ENCODE measurements at regions not wholly inside any gene's neighbourhood (a gene's known extent, or its start where the extent isn't known, plus 50 kb on each side); places are given as distances from the start of the nearest gene placed in this dataset.
"Not testable (repeated sequence)": the region's sequence is repeated elsewhere in the genome, so short reads cannot be mapped to it uniquely, and the experiment has no call there.

DNA sequence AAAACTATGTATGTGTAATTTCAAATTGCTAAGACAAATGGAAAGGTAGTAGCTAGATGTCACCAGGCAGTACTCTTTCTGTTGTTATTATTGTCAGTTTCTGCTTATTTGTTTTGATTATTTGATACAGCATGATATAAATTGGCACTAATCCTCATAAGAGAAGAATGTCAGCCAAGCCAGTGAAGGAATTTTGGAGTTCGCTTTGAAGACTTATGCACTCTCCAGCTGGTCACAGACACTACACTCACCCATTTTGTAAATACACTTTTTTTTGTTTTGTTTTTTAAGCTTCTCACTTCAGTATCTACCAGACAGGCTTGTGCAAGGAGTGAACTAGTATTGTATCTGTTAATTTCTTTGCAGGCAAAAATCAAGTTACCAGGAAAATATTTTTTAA lies 180.2 kb upstream of the TTC14 start:
- no peaks in the 10 kb centered on the region for H4K20me1 ChIP-seq (ENCODE audit: control insufficient read depth, extremely low read depth, insufficient read depth, low read length)
- no peak overlapping the region for H2AFZ ChIP-seq (ENCODE audit: low read length)
- H3K27ac ChIP-seq (ENCODE audit: insufficient read depth, low read length), result no peak overlapping the region
- H3K79me2 ChIP-seq (ENCODE audit: control insufficient read depth, insufficient read depth, low read length), result no peaks in the 10 kb centered on the region
- no peaks in the 10 kb centered on the region for H3K9me3 ChIP-seq (ENCODE audit: control insufficient read depth, insufficient read depth, low read depth, low read length)
- no peak for TF ChIP-seq EZH2 (IDR thresholded peaks at IDR 0.05; ENCODE audit: low read length, missing control alignments)
- TF ChIP-seq, protein P1, sequence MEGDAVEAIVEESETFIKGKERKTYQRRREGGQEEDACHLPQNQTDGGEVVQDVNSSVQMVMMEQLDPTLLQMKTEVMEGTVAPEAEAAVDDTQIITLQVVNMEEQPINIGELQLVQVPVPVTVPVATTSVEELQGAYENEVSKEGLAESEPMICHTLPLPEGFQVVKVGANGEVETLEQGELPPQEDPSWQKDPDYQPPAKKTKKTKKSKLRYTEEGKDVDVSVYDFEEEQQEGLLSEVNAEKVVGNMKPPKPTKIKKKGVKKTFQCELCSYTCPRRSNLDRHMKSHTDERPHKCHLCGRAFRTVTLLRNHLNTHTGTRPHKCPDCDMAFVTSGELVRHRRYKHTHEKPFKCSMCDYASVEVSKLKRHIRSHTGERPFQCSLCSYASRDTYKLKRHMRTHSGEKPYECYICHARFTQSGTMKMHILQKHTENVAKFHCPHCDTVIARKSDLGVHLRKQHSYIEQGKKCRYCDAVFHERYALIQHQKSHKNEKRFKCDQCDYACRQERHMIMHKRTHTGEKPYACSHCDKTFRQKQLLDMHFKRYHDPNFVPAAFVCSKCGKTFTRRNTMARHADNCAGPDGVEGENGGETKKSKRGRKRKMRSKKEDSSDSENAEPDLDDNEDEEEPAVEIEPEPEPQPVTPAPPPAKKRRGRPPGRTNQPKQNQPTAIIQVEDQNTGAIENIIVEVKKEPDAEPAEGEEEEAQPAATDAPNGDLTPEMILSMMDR (conservative IDR thresholded peaks at IDR 0.05 in 1 of 2, IDR thresholded peaks at IDR 0.05 in 1 of 2; ENCODE audit: low read depth in 1 of 2, low read length in 2 of 2), result no peak
- H3K4me1 ChIP-seq (ENCODE audit: control insufficient read depth, extremely low read depth, insufficient read depth, low read length), result no peaks in the 10 kb centered on the region
- H3K4me2 ChIP-seq (ENCODE audit: extremely low read depth, insufficient read depth, low read length), result no peak overlapping the region
- H3K9ac ChIP-seq (ENCODE audit: insufficient read depth, low read length), result no peak overlapping the region
- H3K36me3 ChIP-seq (ENCODE audit: control insufficient read depth, insufficient read depth, low read length), result no peaks in the 10 kb centered on the region
- H3K4me3 ChIP-seq (replicated peaks in 1 of 4; ENCODE audit: control extremely low read depth in 1 of 4, insufficient read depth in 1 of 4, low read depth in 3 of 4, low read length in 4 of 4), result no peak overlapping the region
- DNase-seq (ENCODE audit: low read depth in 2 of 2), result no peak
- H3K27me3 ChIP-seq (ENCODE audit: control insufficient read depth, insufficient read depth, low read length), result no peaks in the 10 kb centered on the region

DNA sequence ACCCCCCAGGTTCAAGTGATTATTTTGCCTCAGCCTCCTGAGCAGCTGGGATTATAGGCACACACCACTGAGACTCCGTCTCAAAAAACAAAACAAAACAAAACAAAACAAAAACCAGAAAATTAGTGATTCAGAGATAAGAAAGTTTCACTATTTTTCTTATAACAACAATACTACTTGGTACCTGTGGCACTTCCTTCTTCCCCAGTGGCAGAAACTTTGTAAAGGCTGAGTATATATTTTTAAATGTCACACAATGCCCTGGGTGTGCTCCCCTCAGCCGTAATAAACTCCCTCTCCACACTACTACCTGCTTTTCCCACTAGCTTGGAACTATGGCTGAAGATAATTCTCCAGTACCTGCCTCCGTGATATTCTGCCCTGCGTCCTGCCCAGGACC lies 177.7 kb upstream of the TTC14 start:
- H3K27ac ChIP-seq (ENCODE audit: insufficient read depth, low read length); H4K20me1 ChIP-seq (ENCODE audit: control insufficient read depth, extremely low read depth, insufficient read depth, low read length); H3K36me3 ChIP-seq (ENCODE audit: control insufficient read depth, insufficient read depth, low read length); H3K4me1 ChIP-seq (ENCODE audit: control insufficient read depth, extremely low read depth, insufficient read depth, low read length); H3K27me3 ChIP-seq (ENCODE audit: control insufficient read depth, insufficient read depth, low read length); H3K4me2 ChIP-seq (ENCODE audit: extremely low read depth, insufficient read depth, low read length); H3K79me2 ChIP-seq (ENCODE audit: control insufficient read depth, insufficient read depth, low read length); H3K4me3 ChIP-seq (replicated peaks in 1 of 4; ENCODE audit: control extremely low read depth in 1 of 4, insufficient read depth in 1 of 4, low read depth in 3 of 4, low read length in 4 of 4); DNase-seq (ENCODE audit: low read depth in 2 of 2); H3K9me3 ChIP-seq (ENCODE audit: control insufficient read depth, insufficient read depth, low read depth, low read length); H2AFZ ChIP-seq (ENCODE audit: low read length); H3K9ac ChIP-seq (ENCODE audit: insufficient read depth, low read length): not testable (repeated sequence)

DNA sequence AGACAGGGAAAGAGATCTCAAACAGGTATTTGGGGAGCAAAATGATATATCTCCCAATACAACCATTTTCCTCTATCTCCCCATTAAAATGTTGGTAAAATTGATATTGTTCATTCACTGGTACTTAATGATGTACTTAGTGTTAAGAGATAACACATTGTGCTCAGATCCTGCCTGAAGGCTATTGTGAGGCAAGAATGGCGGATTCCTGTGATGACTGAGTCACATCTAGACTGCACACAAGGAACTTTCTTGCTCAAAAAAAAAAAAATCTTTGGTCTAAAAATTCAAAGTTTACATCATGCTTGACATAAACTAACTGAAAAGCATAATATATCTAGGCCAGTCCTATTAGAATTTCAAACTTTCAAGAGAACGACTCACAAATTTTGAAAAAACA lies 171.1 kb upstream of the TTC14 start:
- Histone ChIP-seq H3K79me2 (ENCODE audit: control insufficient read depth, insufficient read depth, low read length) (no peaks in the 10 kb centered on the region), H3K9me3 (ENCODE audit: control insufficient read depth, insufficient read depth, low read depth, low read length) (no peaks in the 10 kb centered on the region)
- DNase-seq (ENCODE audit: low read depth in 2 of 2), result no peak

More for the DNA sequence above, 171.1 kb upstream of the TTC14 start:
- H4K20me1 ChIP-seq (ENCODE audit: control insufficient read depth, extremely low read depth, insufficient read depth, low read length), result no peaks in the 10 kb centered on the region
- no peak overlapping the region for H3K9ac ChIP-seq (ENCODE audit: insufficient read depth, low read length)
- no peak overlapping the region for H3K4me2 ChIP-seq (ENCODE audit: extremely low read depth, insufficient read depth, low read length)
- TF ChIP-seq, protein P1 (conservative IDR thresholded peaks at IDR 0.05 in 1 of 2, IDR thresholded peaks at IDR 0.05 in 1 of 2; ENCODE audit: low read depth in 1 of 2, low read length in 2 of 2), result no peak
- TF ChIP-seq EZH2 (IDR thresholded peaks at IDR 0.05; ENCODE audit: low read length, missing control alignments), result no peak
- no peaks in the 10 kb centered on the region for H3K4me1 ChIP-seq (ENCODE audit: control insufficient read depth, extremely low read depth, insufficient read depth, low read length)
- no peak overlapping the region for H3K4me3 ChIP-seq (replicated peaks in 1 of 4; ENCODE audit: control extremely low read depth in 1 of 4, insufficient read depth in 1 of 4, low read depth in 3 of 4, low read length in 4 of 4)
- H2AFZ ChIP-seq (ENCODE audit: low read length), result no peak overlapping the region
- H3K27ac ChIP-seq (ENCODE audit: insufficient read depth, low read length), result no peak overlapping the region
- no peaks in the 10 kb centered on the region for H3K36me3 ChIP-seq (ENCODE audit: control insufficient read depth, insufficient read depth, low read length)
- no peaks in the 10 kb centered on the region for H3K27me3 ChIP-seq (ENCODE audit: control insufficient read depth, insufficient read depth, low read length)

All from fibroblast of lung (primary cell).